GM19025 (cell line): ENCODE measurements at regions not wholly inside any gene's neighbourhood (a gene's known extent, or its start where the extent isn't known, plus 50 kb on each side); places are given as distances from the start of the nearest gene placed in this dataset.

ENCODE experiments used
- ATAC-seq: cut with Tn5 transposase; IDR thresholded peaks from one replicate; pipeline ENCODE4 v1.9.1; 2021; ENCODE audit warnings: mild to moderate bottlenecking, low read depth, moderate library complexity; ENCODE audit not compliant: unreplicated experiment

- no peak for ATAC-seq
Measured at GRCh38 chr1:229880271-229881170, 186.5 kb upstream of the GALNT2 start.

- no peak for ATAC-seq
Measured at GRCh38 chr1:229882621-229883020, 184.4 kb upstream of the GALNT2 start.

DNA sequence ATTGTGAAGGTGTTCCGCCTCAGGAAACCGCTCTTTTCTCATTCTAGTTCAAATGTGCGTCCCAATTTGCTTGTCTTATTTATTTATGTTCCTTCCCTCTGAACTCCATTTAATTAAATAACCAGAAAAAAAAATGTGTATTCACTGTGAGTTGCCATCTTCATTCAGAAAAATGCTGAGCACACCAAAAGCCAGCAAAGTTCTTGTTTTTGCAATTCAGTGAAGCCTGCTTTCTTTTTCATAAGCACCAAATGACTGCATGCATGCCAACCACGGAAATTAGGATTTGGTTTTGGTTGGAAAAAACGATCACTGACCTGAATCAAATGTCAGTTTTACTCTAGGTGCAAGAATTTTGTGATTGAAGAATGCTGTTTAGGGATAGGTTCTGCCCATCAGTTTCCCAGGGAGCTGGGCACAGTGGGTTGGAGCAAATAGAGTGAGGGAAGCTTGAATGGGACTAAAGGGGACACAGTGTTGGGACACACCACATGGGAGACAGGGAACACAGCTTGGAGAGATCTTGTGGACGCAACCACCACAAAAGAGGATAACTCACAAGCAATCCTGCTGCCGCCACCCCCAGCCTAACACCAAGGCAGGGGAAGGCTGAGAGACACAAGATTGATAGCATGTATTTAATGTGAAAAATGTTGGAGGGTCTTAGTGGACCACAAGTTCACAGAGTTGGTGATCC is 183.4 kb upstream of the GALNT2 start:
- ATAC-seq: no peak

DNA sequence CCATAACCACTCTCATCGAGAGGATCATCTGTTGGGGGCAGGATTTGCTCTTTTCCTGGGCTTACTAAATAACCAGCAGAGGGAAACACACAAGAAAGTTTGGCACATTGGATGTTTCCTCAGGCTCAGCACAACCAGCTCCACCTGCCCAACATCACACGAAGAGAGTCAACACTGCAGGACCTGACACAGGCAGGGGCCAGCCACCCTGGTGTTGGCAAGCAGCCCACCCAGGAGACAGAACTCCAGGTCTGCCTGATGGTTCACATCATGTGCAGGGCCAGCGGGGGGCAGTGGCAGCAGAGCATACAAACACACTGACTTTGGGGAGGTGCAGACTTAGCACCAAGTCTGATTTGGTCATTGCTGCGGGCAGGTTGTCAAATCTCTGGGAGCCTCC is 182.3 kb upstream of the GALNT2 start:
- ATAC-seq: no peak

DNA sequence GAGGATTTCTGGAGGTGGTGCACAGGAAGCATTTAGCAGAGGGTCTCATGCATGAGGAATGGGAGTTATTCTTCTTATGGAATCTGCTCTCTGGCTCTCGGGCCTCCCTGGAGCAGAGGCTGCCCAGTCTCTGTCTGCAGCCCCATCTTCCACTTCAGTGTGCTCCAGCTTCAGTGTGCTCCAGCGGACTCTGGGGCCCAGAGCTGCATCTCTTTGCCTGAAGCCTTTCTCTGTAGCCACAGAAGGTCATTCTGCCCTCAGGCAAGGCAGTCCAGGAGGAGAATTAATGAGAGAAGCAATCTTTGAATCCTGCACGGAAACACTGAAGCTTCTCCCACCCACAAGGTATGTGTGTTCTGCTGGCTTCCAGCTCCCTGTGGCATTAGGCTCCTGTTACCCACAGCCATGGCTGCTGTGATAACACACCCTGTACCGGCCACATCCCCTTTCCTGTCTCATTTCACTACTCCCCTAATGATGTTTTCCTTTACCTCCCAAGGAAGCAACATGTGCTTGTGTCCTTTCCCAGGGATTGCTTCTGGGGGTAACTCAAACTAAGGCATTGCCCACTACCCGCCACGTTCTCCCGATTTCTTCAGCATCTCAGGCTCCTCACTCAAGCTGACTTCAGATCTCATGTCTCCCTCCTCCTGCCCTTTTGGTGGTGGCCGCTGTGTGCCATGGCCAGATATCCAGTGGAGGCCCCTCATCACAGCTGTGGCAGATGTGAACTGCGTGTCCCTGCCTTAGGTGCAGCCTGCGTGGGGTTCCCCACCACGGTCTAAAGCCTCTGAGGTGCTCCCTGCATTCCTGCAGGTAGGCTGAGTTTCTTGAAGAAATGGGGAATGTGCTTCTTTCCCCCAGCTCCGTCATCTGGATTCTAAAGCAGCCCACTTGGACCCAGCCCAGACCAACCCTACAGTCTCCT is 181.2 kb upstream of the GALNT2 start:
- no peak for ATAC-seq

DNA sequence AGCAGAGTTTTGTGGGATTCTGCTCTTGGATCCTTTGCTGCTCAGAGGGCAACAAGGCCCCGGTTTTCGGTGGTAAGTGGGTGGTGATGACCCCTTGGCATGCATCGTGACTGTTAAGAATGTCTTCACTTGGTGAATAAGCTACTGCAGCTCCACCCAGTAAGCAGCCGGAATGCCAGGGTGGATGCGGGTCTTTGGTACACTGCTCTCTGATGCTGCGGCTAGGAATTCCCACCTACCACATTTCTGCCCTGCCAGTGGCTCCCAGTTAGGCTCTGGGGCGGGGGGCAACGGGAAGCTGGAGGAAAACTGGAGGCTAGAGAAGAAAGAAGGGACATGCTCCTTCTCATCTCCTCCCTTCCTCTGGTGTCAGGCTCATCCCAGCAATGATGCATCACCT is 180.4 kb upstream of the GALNT2 start:
- no peak for ATAC-seq

DNA sequence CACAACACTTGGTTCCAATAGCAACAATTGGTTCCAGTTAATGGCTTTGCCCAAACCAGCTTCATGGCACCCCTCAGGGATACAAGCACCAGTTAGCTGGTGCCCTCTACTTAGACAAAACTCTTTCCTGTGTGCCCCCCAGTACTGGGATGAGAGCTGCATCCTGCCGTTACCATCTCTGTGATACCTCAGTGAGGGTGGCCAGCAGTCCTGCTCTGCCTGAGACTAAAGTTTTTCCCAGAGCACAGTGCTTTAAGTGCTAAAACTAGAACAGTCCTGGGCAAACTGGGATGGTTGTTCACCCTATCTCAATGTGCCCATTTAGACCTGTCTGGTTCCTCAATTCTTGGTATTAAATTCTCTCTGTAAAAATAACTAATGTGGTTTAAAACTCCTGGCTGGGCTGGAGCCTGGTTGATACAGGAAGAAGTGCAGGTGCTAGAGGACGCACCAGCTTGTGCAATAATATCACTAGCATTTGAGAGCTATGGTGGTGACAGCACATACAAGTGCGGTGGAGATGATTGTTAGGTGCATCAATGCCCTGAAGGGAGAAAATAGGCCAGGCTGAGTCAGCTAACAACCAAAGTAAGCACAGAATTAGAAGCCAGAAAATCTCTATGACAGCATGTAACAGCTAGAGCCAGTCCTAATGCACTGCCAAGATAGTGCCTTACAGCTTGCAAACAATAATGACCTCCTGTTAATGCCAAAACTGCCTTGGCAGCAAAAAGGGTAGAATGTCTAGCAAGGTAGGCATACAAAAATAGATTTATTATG is 179.8 kb upstream of the GALNT2 start:
- no peak for ATAC-seq

- ATAC-seq: no peak
Measured at GRCh38 chr1:229888157-229888556, 178.9 kb upstream of the GALNT2 start.

DNA sequence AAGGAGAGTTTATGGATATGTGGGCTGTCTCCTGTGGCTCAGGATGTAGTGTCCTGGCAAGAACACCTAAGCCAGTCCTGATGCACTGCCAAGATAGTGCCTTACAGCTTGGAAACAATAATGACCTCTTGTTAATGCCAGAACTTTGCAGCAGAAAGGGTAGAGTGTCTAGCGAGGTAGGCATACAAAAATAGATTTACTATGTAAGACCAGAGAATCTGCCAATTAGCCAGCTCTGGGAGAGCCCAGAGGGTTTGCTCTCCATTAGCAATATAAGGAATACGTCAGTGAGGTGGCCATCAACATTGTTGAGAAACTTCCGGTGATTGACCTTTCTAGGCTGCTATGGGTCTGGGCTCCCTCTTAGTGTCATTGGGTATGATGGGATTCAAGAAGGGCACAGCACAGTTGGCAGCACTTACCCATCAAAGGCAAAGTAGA is 178.5 kb upstream of the GALNT2 start:
- no peak for ATAC-seq

GRCh38 chr1:229889031-229889517 is 178.0 kb upstream of the GALNT2 start:
- no peak for ATAC-seq

- ATAC-seq: no peak
Measured at GRCh38 chr1:229891227-229891626, 175.8 kb upstream of the GALNT2 start.

GRCh38 chr1:229892515-229893117 is 174.4 kb upstream of the GALNT2 start:
- ATAC-seq: no peak

- no peak for ATAC-seq
Measured at GRCh38 chr1:229893762-229894444, 173.1 kb upstream of the GALNT2 start.

DNA sequence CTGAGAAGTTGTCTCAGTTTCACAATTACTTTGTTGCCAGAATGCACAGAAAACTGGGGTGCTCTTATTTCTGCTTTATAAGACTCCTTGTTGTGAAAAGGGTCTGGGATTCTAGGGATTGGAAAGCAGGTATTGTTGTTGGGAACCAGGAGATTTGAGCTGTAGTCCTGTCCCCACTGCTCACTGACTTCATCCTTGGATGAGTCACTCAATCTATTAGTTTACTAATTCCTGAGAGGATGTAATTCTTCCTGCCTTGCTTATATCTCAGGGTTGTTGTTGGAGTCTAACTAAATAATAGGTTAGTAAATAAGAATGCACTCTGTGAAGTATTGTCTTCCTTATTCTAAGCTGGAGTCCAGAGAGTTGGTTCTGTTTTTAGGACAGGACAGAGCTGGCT is 172.5 kb upstream of the GALNT2 start:
- no peak for ATAC-seq

DNA sequence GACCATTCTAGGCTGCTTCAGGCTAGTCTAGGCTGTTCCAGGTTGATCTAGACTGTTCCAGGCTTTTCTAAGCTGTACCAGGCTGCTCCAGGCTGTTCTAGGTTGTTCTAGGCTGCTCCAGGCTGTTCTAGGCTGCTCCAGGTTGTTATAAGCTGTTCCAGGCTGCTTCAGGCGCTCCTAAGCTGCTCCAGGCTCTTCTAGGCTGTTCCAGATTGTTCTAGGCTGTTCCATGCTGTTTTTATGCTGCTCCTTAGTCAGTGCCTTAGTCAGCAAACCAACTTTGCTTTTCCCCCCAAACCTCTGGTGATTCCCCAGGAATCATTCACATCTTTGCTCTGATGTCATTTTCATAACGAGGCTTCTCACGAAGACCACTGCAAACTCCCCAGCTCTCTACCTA is 171.4 kb upstream of the GALNT2 start:
- ATAC-seq: no peak

DNA sequence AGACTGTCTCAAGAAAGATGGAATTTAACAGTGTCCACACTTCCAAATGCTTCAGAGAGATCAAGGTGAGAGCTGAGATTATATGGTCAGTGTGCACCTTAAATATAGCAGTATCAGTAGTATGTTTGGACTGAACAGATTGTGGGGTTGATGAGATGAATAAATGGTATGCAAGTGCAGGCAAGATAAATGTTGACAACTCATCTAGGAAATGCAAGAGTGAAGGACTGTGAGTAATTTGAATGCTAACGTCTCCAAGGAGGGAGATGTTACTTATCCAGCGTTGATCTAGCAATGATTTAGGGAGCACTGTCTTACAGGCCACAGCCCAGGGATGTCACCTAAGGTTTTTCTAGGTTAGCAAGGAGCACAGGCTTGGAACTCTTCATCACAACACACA is 170.7 kb upstream of the GALNT2 start:
- no peak for ATAC-seq

DNA sequence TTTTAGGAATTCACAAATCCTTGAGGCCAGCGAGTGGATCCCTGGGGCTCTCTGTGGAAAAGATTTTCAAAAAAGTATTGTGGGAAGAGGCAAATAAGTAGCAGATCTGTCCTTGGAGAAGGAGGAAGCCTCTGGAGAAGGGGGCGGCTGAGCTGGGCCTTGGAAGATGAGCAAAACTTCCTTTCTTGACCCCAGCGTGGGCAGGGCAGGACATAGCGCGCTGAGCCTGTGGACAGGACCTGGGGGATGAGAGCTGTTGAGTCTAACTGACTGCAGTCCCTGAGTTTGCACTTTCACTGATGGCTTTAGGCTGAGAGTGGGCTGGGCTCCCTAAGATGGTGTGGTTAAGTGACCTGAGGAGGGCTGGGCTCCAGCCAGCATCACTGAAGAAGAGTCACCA is 170.2 kb upstream of the GALNT2 start:
- ATAC-seq: no peak

- no peak for ATAC-seq
Measured at GRCh38 chr1:229897501-229897900, 169.5 kb upstream of the GALNT2 start.

GRCh38 chr1:229900220-229900619 is 166.8 kb upstream of the GALNT2 start:
- ATAC-seq: no peak
